HepG2 (cell line): ENCODE measurements at regions not wholly inside any gene's neighbourhood (a gene's known extent, or its start where the extent isn't known, plus 50 kb on each side); places are given as distances from the start of the nearest gene placed in this dataset.

ENCODE experiments used
- ARID3A ChIP-seq: IDR thresholded peaks from 2 replicates; pipeline ENCODE4 v1.6.1; 2012; ENCODE audit warnings: low read depth, low read length, improper control_type of control experiment
- ATM ChIP-seq: fragments of 450-650 bp; IDR thresholded peaks from 2 replicates; pipeline ENCODE4 v1.7.1; 2017; ENCODE audit warnings: mild to moderate bottlenecking, borderline replicate concordance
- BHLHE40 ChIP-seq: IDR thresholded peaks from 2 replicates; pipeline ENCODE4 v1.6.1; 2011; ENCODE audit warnings: low read length, improper control_type of control experiment
- CREM ChIP-seq, 2 experiments: sonication (generic) in 1 of 2; formaldehyde crosslinking in 1 of 2; IDR thresholded peaks; 2 replicates each; pipeline versions ENCODE4 v1.4.0 to v1.6.1; 2016 to 2020; ENCODE audit warnings: antibody characterized with exemption in 1 of 2, mild to moderate bottlenecking in 1 of 2, missing genetic modification reagents in 1 of 2
- MAFG ChIP-seq: sonication (generic); formaldehyde crosslinking; IDR thresholded peaks from 2 replicates; pipeline ENCODE4 v1.5.1; 2020; ENCODE audit warnings: mild to moderate bottlenecking, missing genetic modification reagents
- MAZ ChIP-seq, 2 experiments: sonication (generic) in 1 of 2; formaldehyde crosslinking in 1 of 2; IDR thresholded peaks; 2 replicates each; pipeline versions ENCODE4 v1.5.0 to v1.6.1; 2012 to 2020; ENCODE audit warnings: low read depth in 2 of 2, mild to moderate bottlenecking in 2 of 2, borderline replicate concordance in 1 of 2, improper control_type of control experiment in 1 of 2, low read length in 1 of 2, missing genetic modification reagents in 1 of 2, moderate library complexity in 1 of 2
- NFE2L1 ChIP-seq: sonication (generic); formaldehyde crosslinking; IDR thresholded peaks from 2 replicates; pipeline ENCODE4 v1.4.0; 2020; ENCODE audit warnings: missing genetic modification reagents, mild to moderate bottlenecking, borderline replicate concordance
- NR1H2 ChIP-seq: sonication (generic); formaldehyde crosslinking; IDR thresholded peaks from 2 replicates; pipeline ENCODE4 v1.8.1; 2022; ENCODE audit warnings: low read depth, missing genetic modification reagents, borderline replicate concordance
- POLR2AphosphoS5 ChIP-seq: IDR thresholded peaks from 2 replicates; pipeline ENCODE4 v1.6.1; 2012; ENCODE audit warnings: low read depth, low read length
- RNF2 ChIP-seq: fragments of 450-650 bp; conservative IDR thresholded peaks from 2 replicates; pipeline ENCODE4 v1.6.1; 2016; ENCODE audit warnings: low read depth
- SKIL ChIP-seq: sonication (generic); formaldehyde crosslinking; IDR thresholded peaks from 2 replicates; pipeline ENCODE4 v1.8.0; 2022; ENCODE audit warnings: missing genetic modification reagents, mild to moderate bottlenecking, moderate library complexity, borderline replicate concordance
- TFE3 ChIP-seq: IDR thresholded peaks from 2 replicates; pipeline ENCODE4 v1.6.1; 2016
- TF ChIP-seq, protein P1 (sequence below): sonication (generic); formaldehyde crosslinking; IDR thresholded peaks from 2 replicates; pipeline ENCODE4 v1.5.0; 2020; ENCODE audit warnings: mild to moderate bottlenecking, missing genetic modification reagents, moderate library complexity

- TF ChIP-seq MAFG (no peak), SKIL (no peak), CREM (IDR thresholded peaks at IDR 0.05) (no peak), CREM (CRISPR knock-in tag; IDR thresholded peaks at IDR 0.05) (no peak), TFE3 (CRISPR knock-in tag) (no peak), ATM (no peak), RNF2 (no peak), POLR2AphosphoS5 (no peak), ARID3A (no peak), NR1H2 (CRISPR knock-in tag) (no peak), BHLHE40 (no peak), MAZ (IDR thresholded peaks at IDR 0.05; ENCODE audit: borderline replicate concordance, low read depth, low read length) (no peak), MAZ (CRISPR knock-in tag; IDR thresholded peaks at IDR 0.05; ENCODE audit: low read depth) (no peak), NFE2L1 (CRISPR knock-in tag) (no peak)
- TF ChIP-seq, protein P1, sequence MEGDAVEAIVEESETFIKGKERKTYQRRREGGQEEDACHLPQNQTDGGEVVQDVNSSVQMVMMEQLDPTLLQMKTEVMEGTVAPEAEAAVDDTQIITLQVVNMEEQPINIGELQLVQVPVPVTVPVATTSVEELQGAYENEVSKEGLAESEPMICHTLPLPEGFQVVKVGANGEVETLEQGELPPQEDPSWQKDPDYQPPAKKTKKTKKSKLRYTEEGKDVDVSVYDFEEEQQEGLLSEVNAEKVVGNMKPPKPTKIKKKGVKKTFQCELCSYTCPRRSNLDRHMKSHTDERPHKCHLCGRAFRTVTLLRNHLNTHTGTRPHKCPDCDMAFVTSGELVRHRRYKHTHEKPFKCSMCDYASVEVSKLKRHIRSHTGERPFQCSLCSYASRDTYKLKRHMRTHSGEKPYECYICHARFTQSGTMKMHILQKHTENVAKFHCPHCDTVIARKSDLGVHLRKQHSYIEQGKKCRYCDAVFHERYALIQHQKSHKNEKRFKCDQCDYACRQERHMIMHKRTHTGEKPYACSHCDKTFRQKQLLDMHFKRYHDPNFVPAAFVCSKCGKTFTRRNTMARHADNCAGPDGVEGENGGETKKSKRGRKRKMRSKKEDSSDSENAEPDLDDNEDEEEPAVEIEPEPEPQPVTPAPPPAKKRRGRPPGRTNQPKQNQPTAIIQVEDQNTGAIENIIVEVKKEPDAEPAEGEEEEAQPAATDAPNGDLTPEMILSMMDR: no peak
These were observed 55.8 kb upstream of the DGKG start for GRCh38 chr3:186417791-186418190.
